Activated T-cell treated with anti-CD3 and anti-CD28 coated beads, Interleukin-2, amount 50 U/mL, for 4 hours (primary cell): ENCODE measurements at regions not wholly inside any gene's neighbourhood (a gene's known extent, or its start where the extent isn't known, plus 50 kb on each side); places are given as distances from the start of the nearest gene placed in this dataset.

Experiments
- ATAC-seq, 2 donors: fragments of 200-7000 bp; cut with Tn5 transposase; one replicate each; pipeline ENCODE4 v1.10.0; 2021
- DNase-seq: peaks from one replicate; pipeline ENCODE4 v3.0.0-alpha.2; 2020
- H3K27me3 Mint-ChIP-seq: one replicate; pipeline ENCODE4 v1.8.0; 2021; ENCODE audit warnings: low read depth, mixed read lengths
- H3K36me3 Mint-ChIP-seq: one replicate; pipeline ENCODE4 v1.8.0; 2022; ENCODE audit warnings: mixed read lengths; ENCODE audit not compliant: insufficient read depth
- H3K4me1 Mint-ChIP-seq: one replicate; pipeline ENCODE4 v1.8.0; 2021; ENCODE audit warnings: low read depth, mixed read lengths
- H3K4me3 Mint-ChIP-seq: one replicate; pipeline ENCODE4 v1.8.0; 2021; ENCODE audit warnings: mild to moderate bottlenecking, moderate library complexity, mixed read lengths
- H3K9me3 Mint-ChIP-seq: one replicate; pipeline ENCODE4 v1.8.0; 2021; ENCODE audit warnings: mixed read lengths

DNA sequence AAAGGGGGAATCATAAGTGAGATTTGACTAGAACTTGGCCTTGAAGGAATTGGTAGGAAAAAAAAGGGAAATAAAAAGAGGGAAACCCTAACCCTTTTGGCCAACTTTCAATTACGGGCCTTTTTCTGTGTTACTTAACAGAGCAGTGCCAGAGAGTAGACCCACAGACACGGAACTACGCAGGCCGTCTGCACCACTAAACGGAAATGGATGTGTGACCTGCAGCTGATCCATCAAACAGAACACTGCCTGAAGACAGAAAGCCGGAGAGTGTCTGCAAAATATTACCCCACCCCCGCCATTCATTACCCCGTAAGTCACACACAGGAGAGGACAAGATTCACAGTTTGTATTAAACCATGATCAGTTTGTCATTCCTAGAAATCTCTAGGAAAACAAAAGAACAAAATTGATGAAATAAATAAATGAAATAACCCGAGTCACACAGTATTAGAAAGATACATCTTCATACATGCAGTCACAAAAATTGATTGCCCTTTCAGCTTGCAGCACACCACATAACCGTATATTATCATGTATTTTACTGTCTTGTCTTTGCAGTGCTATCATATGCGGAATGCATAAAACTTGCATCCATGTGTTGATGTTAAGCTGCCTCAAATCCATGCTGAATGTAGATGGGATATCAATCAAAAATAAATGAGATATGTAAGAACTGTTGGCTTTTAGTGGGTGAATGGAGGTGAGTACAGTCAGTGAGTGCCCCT is 424.7 kb downstream of the IRS2 start:
- no peak for ATAC-seq
- no peak for DNase-seq
- Mint-ChIP-seq H3K27me3 (no peaks in the 10 kb centered on the region), H3K4me1 (no peaks in the 10 kb centered on the region), H3K36me3 (no peaks in the 10 kb centered on the region), H3K9me3 (peaks cover 4% of the 10 kb centered on the region), H3K4me3 (no peak overlapping the region)

DNA sequence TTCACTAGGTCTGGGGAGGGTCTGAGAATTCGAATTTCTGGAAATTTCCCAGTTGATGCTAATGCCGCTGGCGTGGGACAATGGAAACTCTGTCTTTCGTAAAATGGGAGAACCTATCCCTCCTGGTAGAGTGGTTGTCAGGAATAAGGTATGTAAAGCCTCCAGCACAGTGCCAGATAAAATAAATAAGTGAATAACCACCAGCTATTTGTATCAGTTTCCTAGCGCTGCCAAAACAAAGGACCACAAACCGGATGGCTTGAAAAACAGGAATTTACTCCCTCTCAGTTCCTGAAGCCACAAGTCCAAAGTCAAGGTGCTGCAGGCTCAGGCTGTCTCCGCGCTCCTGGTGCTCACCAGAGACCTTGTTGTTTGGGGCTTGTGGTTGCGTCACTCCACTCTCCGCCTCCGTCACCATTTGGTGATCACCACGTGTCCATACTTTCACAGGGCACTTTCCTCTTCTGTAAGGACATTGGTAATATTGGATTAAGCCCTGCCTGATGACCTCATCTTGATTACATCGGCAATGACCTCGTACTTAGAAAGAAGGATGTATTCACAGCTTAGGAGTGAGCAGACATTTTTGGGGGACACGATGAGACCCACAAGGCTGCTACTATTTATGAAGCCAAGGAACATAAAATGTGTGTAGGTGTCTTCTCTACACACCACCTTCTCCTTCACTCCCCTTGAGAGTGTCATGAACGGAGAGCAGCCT is 428.5 kb downstream of the IRS2 start:
- ATAC-seq (no peak), DNase-seq (no peak)
- Mint-ChIP-seq H3K4me3 (no peak overlapping the region), H3K9me3 (no peaks in the 10 kb centered on the region), H3K27me3 (no peaks in the 10 kb centered on the region), H3K4me1 (no peaks in the 10 kb centered on the region), H3K36me3 (no peaks in the 10 kb centered on the region)

DNA sequence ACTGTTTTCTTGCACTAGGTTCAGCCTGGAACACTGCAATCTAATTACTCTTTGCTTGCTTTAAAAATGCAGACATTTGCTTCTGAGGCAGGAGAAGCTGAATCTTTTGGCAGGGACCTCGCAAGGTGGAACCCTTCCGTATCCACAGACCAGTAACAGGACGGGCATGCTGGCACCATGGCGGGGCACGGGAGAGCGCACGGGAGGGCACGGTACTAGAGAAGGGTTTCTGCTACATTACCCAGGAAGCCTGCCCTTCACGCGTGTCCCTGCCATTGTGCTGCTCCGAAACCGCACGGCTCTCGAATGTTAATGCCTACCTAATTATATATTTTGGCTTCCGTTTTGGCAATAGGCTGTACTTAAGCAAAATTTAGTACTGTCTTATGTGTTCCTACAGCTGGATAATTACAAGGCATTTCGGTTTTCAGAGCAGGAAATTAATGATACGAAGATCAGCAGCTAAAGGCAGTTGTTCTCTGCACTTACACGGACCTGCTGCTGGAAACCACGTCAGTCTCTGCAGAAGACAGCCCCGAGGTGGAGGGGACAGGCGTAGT is 430.4 kb downstream of the IRS2 start:
- Mint-ChIP-seq H3K4me1 (no peaks in the 10 kb centered on the region), H3K27me3 (no peaks in the 10 kb centered on the region), H3K4me3 (no peak overlapping the region), H3K36me3 (no peaks in the 10 kb centered on the region), H3K9me3 (no peaks in the 10 kb centered on the region)
- ATAC-seq (no peak), DNase-seq (no peak)

DNA sequence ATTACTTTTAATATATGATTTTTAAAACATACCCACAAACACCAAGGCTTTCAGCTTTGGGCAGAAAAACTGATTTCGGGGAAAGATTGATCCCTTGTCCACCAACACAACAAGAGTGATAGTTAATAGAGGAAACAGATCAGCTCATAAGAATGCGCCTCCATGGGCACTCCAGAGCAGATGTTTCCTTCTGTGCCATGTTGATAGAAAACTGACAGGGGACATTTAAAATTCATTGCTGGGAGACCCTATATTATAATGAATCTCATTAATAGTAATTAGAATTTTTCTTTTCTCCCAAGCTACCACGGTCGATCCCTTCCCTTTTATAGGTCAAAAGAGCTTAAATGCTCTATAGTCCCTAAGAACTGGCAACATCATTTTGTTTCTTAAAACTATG is 431.2 kb downstream of the IRS2 start:
- no peaks in the 10 kb centered on the region for H3K9me3 Mint-ChIP-seq
- no peaks in the 10 kb centered on the region for H3K27me3 Mint-ChIP-seq
- ATAC-seq (no peak), DNase-seq (no peak)
- no peaks in the 10 kb centered on the region for H3K36me3 Mint-ChIP-seq
- H3K4me1 Mint-ChIP-seq, result no peaks in the 10 kb centered on the region
- H3K4me3 Mint-ChIP-seq, result no peak overlapping the region

DNA sequence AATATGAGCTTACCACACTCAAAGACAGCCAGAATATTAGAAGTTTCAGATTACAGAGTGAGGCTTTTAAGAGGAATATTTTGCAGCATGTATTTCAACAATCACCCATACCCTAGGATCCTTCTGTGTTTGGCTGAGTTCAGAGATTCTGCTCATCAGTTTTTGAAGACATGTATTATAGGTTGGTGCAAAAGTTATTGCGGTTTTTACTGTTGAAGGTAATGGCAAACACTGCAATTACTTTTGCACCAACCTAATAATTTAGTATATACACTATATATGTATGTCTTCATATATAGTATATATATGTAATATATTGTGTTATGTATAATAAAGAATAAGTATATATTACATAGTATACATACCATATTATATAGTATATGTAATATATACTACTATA is 435.1 kb downstream of the IRS2 start:
- H3K9me3 Mint-ChIP-seq, result no peaks in the 10 kb centered on the region
- H3K27me3 Mint-ChIP-seq, result peaks cover 6% of the 10 kb centered on the region
- H3K36me3 Mint-ChIP-seq, result no peaks in the 10 kb centered on the region
- DNase-seq (no peak), ATAC-seq (no peak)
- H3K4me3 Mint-ChIP-seq, result no peak overlapping the region
- H3K4me1 Mint-ChIP-seq, result no peaks in the 10 kb centered on the region

DNA sequence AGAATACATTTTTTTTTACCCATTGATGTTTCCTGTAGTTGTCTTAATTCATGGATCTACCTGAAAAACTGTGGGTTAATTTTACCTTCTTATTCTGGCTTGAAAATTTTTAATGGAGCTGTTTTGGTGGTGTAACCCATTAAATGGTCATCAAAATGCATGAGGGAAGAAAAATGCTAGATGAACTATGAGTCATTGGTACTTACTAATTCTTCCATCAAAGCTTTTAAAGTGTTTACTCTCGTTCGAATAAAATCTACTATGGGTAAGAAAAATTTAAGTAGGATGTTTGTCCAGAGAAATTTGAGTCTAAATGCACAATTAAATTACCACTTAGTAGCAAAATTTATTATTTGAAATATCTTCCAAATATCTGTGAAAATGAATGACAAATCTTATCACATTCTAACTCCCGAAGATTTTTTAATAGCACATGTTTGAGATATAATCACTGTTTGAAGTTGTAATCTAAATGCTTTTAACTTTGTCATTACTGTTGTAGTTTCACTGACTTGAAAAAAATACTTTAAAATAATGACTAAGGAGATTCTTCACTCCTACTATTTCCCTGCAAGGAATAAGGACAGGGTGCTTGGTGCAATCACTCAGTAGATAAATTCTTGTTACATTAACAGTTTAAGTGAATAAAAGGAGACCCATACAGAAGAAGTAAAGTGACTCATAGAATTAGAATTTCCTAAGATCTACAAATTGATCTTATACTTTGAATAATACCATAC is 437.7 kb downstream of the IRS2 start:
- no peak for DNase-seq
- Mint-ChIP-seq H3K4me3 (no peak overlapping the region), H3K9me3 (no peaks in the 10 kb centered on the region), H3K27me3 (peaks cover 13% of the 10 kb centered on the region), H3K4me1 (no peaks in the 10 kb centered on the region), H3K36me3 (no peaks in the 10 kb centered on the region)
- ATAC-seq, result no peak

DNA sequence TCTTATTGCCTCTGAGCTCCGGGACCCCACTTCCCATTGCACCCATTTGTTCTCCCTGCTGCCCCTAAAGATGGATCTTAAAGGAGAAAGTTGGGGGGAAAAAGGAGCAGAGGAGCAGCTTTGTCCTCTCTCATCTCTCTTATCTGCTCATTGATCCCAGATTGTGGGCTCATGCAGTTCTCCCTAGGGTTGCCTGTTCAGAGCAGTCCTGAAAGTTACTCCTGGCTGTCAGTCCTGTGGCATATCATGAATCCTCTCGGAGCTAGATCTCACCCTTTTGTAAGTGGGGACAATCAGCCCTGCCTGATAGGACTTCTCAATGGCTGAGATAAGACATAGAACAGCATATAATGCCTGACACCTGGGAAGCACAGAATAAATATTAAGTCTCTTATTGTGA is 440.3 kb downstream of the IRS2 start:
- Mint-ChIP-seq H3K27me3 (peaks cover 13% of the 10 kb centered on the region), H3K4me3 (no peak overlapping the region), H3K36me3 (no peaks in the 10 kb centered on the region), H3K4me1 (no peaks in the 10 kb centered on the region), H3K9me3 (no peaks in the 10 kb centered on the region)
- DNase-seq, result no peak
- no peak for ATAC-seq

DNA sequence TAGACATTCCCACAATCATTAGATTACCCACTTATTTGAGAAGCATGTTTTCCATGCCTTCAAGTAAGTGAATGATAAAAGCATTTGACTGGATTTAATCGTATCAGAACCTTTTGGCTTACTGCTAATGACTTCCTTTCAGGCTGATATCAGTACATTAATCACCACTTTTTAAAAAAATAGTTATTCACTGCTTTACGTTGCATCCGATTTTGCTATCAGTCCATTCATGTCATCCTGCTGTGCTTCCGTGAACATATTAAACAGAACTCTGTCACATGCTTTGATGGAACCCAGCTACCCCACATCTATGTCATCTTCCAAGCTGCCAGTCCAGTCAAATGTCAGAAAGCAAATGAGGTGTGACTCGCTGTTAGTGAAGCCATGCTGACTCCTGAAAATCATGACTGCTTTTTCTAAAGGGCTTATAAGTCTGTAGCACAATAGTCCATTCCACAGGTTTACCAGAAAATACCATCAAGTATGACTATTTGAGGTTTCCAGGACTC is 440.9 kb downstream of the IRS2 start:
- Mint-ChIP-seq H3K4me1 (no peaks in the 10 kb centered on the region), H3K36me3 (no peaks in the 10 kb centered on the region), H3K27me3 (peaks cover 13% of the 10 kb centered on the region), H3K9me3 (no peaks in the 10 kb centered on the region), H3K4me3 (no peak overlapping the region)
- no peak for DNase-seq
- no peak for ATAC-seq

DNA sequence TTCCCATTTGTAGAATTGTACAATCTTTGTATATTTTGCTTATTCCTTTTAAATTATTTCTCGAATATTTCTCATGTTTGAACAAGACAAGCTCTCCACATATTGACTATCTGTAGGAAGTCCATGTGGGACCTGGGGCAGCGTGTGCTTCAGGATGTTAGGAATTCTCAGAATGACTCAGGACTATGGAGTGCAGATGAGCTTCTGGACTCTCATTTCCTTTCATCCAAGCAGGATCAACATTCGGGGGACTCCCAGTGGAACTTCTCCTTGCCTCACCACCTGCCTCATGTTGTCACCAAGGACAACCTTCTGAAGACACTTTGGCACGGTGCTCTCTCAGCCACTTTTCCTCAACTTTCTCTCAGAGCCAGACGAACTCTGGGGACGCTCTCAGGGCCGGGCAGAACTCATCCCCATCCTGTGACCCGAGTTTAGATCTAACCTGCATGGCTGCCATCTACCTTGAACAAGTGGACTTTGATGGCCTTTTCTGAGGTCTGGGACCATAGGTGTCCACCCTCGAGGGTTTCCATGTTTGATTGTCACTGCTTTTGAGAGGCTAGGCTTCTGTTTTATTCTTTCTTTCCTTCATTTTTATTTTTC is 441.7 kb downstream of the IRS2 start:
- Mint-ChIP-seq H3K9me3 (no peaks in the 10 kb centered on the region), H3K36me3 (no peaks in the 10 kb centered on the region), H3K4me3 (no peak overlapping the region), H3K27me3 (peaks cover 13% of the 10 kb centered on the region), H3K4me1 (no peaks in the 10 kb centered on the region)
- ATAC-seq (no peak), DNase-seq (no peak)

DNA sequence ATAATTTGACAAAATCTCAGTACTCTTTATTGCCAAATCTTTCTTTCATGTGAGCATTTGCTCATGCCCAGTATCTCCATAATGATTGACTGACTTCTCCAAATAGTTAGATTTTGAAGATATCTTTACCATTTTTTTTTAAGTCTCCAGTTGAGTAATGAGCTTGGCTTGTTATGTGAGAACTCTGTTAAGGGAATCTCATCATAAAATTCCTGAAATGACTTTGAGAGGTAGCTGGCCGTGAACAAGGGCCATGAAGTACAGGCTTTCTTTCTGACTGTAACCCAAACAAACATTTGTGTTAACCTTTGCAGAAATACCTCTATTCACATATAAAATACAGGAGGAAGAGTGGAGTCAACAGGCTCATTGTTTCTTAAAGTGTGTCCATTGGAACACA is 449.7 kb downstream of the IRS2 start:
- Mint-ChIP-seq H3K4me3 (no peak overlapping the region), H3K27me3 (no peaks in the 10 kb centered on the region), H3K36me3 (no peaks in the 10 kb centered on the region), H3K9me3 (no peaks in the 10 kb centered on the region), H3K4me1 (no peaks in the 10 kb centered on the region)
- no peak for DNase-seq
- no peak for ATAC-seq

DNA sequence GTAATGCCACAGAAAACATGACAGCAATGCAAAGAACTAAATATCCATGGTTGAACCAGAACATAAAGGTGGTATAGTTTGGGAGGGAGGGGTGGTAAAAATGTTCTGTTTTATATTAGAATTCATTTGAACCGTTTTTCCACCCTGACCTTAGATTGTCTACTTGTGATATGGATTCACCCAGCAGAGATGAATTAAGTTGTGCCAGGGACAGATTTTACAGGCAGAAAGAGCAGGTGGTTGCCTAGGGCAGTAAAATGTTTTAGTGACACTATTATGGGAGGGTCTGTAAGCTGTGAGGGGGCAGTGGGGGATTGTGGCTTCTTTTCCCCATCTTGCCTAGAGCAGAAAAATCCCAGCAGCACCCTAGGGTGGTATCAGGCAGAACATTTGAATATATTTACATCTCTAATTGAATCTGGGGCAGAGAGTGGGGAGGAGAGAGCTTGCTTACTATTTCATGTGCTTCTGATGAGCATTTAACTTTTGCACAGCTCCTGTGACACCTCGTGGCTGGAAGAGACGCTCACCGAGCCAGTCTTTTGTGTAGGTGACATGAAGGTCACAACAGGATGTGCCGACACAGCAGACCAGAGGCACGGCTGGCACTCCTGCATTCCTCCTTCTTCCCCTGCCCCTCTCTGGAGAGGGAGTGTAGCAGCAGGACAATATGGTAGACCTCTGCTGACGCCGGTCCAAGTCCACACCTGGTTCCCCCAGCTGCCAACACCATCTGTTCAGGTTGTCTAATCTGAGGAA is 452.3 kb downstream of the IRS2 start:
- no peak overlapping the region for H3K4me3 Mint-ChIP-seq
- no peaks in the 10 kb centered on the region for H3K27me3 Mint-ChIP-seq
- ATAC-seq (no peak), DNase-seq (no peak)
- H3K36me3 Mint-ChIP-seq, result no peaks in the 10 kb centered on the region
- H3K4me1 Mint-ChIP-seq, result no peaks in the 10 kb centered on the region
- H3K9me3 Mint-ChIP-seq, result no peaks in the 10 kb centered on the region

DNA sequence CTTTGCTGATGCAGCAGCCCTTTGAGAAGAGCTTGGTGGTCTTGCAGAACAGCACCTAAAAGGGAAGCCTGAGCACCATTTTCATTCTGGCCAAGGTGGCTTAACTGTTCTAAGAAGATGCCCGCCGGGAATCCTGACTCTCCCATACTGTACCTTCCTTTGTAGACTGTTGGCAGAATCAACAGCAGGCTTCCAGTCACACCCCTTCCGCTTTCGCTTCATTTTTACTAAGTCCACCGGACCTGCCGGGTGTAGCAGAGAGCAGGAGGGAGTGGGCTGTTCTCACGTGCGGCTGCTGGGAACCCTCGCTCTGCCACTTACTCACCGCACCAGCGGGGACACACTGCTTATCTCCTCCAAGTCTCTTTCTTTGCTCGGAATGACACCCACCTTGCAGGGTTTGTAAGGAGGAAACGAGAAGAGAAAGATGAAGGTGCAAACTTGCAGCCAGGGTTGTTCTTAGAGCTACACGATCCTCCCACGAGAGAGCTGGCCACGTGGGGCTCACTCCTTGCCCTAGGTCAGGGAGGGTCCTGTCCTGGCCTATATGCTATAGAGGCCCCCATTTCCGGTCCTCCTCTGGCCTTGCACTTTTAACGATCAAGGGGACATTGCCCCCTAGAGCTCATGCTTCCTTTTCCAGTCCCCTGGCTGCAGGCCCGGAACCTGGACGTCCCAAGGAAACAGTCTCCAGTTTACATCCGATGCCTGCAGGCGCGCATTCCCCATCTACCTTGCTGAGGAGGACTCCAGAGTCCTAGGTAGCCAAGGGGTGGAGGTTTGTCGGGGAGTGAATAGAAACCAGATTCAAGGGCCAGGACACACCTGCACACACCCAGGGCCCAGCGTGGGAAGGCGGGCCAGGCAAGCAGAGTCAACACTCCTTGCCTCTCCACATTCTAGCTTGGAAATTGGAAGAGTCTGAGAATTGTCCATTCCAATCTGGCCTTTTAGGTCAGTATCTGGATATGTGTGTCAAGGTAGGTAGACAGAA is 453.6 kb downstream of the IRS2 start:
- ATAC-seq (no peak), DNase-seq (no peak)
- no peaks in the 10 kb centered on the region for H3K9me3 Mint-ChIP-seq
- no peaks in the 10 kb centered on the region for H3K27me3 Mint-ChIP-seq
- no peaks in the 10 kb centered on the region for H3K4me1 Mint-ChIP-seq
- H3K4me3 Mint-ChIP-seq, result no peak overlapping the region
- no peaks in the 10 kb centered on the region for H3K36me3 Mint-ChIP-seq

DNA sequence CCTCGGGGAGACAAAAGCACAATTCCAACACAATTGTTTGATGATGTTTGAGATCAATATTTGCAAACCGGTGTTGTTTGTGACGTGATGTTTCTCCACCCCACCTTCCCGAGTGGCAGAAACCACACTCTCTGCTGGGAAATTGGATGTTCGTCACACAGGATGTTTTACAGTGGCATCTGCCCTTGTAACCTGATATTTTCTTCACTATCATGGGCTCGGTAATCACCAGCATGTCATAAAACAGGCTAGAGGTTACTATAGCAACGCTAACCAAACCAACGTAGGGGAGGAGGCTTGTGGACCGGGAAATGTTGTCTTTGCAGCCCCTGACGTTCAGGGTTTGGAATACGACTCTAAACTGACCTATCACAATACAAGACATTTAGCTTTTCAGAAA is 454.5 kb downstream of the IRS2 start:
- Mint-ChIP-seq H3K4me3 (no peak overlapping the region), H3K27me3 (no peaks in the 10 kb centered on the region), H3K36me3 (no peaks in the 10 kb centered on the region), H3K9me3 (no peaks in the 10 kb centered on the region), H3K4me1 (no peaks in the 10 kb centered on the region)
- DNase-seq (no peak), ATAC-seq (no peak)
